ENCODE measurements at regions not wholly inside any gene's neighbourhood (a gene's known extent, or its start where the extent isn't known, plus 50 kb on each side); places are given as distances from the start of the nearest gene placed in this dataset.

GRCh38 chr9:95819636-95820035 is 55.9 kb upstream of the ERCC6L2 start:
- TF ChIP-seq POLR2A (IDR thresholded peaks at IDR 0.05) = no peak
- TF ChIP-seq, protein P1, sequence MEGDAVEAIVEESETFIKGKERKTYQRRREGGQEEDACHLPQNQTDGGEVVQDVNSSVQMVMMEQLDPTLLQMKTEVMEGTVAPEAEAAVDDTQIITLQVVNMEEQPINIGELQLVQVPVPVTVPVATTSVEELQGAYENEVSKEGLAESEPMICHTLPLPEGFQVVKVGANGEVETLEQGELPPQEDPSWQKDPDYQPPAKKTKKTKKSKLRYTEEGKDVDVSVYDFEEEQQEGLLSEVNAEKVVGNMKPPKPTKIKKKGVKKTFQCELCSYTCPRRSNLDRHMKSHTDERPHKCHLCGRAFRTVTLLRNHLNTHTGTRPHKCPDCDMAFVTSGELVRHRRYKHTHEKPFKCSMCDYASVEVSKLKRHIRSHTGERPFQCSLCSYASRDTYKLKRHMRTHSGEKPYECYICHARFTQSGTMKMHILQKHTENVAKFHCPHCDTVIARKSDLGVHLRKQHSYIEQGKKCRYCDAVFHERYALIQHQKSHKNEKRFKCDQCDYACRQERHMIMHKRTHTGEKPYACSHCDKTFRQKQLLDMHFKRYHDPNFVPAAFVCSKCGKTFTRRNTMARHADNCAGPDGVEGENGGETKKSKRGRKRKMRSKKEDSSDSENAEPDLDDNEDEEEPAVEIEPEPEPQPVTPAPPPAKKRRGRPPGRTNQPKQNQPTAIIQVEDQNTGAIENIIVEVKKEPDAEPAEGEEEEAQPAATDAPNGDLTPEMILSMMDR (IDR thresholded peaks at IDR 0.05) = no peak

Data from testis (tissue), 2 donors.